ENCODE measurements at regions not wholly inside any gene's neighbourhood (a gene's known extent, or its start where the extent isn't known, plus 50 kb on each side); places are given as distances from the start of the nearest gene placed in this dataset.
"Not testable (repeated sequence)": the region's sequence is repeated elsewhere in the genome, so short reads cannot be mapped to it uniquely, and the experiment has no call there.

GRCh38 chr21:9130817-9131216 lies 1390.6 kb upstream of the TPTE start:
- intact Hi-C loops (cut with DNase I); ATAC-seq (ENCODE audit: poor library complexity); DNase-seq: not testable (repeated sequence)

Data from Right ventricle myocardium superior (tissue), 1 donor.